KMS-11 (cell line): ENCODE measurements at regions not wholly inside any gene's neighbourhood (a gene's known extent, or its start where the extent isn't known, plus 50 kb on each side); places are given as distances from the start of the nearest gene placed in this dataset.
"Not testable (repeated sequence)": the region's sequence is repeated elsewhere in the genome, so short reads cannot be mapped to it uniquely, and the experiment has no call there.

Source experiments
- H2AFZ ChIP-seq: fragments of 200-600 bp; sonication (generic); 2 replicates; pipeline ENCODE4 v1.6.1; 2016; ENCODE audit warnings: antibody characterized with exemption, mixed run types, low read depth
- H3K27ac ChIP-seq: fragments of 200-600 bp; sonication (generic); 2 replicates; pipeline ENCODE4 v1.6.1; 2016; ENCODE audit warnings: mild to moderate bottlenecking, mixed run types
- H3K27me3 ChIP-seq: fragments of 200-600 bp; sonication (generic); 2 replicates; pipeline ENCODE4 v1.6.1; 2017; ENCODE audit warnings: mild to moderate bottlenecking, low read depth, mixed run types, moderate library complexity; ENCODE audit not compliant: insufficient read depth
- H3K36me3 ChIP-seq: fragments of 200-600 bp; sonication (generic); 2 replicates; pipeline ENCODE4 v1.6.1; 2017; ENCODE audit warnings: mild to moderate bottlenecking, mixed run types; ENCODE audit not compliant: insufficient read depth
- H3K4me1 ChIP-seq: fragments of 200-600 bp; sonication (generic); 2 replicates; pipeline ENCODE4 v1.6.1; 2016; ENCODE audit warnings: mild to moderate bottlenecking, low read depth, mixed run types; ENCODE audit not compliant: poor library complexity, severe bottlenecking
- H3K4me2 ChIP-seq: fragments of 200-600 bp; sonication (generic); 2 replicates; pipeline ENCODE4 v1.7.0; 2016; ENCODE audit warnings: mild to moderate bottlenecking, mixed run types
- H3K4me3 ChIP-seq: fragments of 200-600 bp; sonication (generic); IDR thresholded peaks from 2 replicates; pipeline ENCODE4 v1.6.1; 2017; ENCODE audit warnings: low read depth, low read length, mixed read lengths; ENCODE audit not compliant: insufficient read depth
- H3K79me2 ChIP-seq: fragments of 200-600 bp; sonication (generic); 2 replicates; pipeline ENCODE4 v1.6.1; 2016; ENCODE audit warnings: low read depth, mixed run types; ENCODE audit not compliant: insufficient read depth
- H3K9ac ChIP-seq: fragments of 200-600 bp; sonication (generic); 2 replicates; pipeline ENCODE4 v1.6.1; 2016; ENCODE audit warnings: mild to moderate bottlenecking, mixed run types
- H4K20me1 ChIP-seq: fragments of 200-600 bp; sonication (generic); 2 replicates; pipeline ENCODE4 v1.6.1; 2016; ENCODE audit warnings: mild to moderate bottlenecking, mixed run types; ENCODE audit not compliant: insufficient read depth
- TF ChIP-seq, protein P1 (sequence below): fragments of 200-600 bp; sonication (generic); conservative IDR thresholded peaks from 2 replicates; pipeline ENCODE4 v1.6.1; 2017; ENCODE audit warnings: low read depth, mild to moderate bottlenecking, antibody characterized with exemption, low read length, moderate library complexity, mixed read lengths

DNA sequence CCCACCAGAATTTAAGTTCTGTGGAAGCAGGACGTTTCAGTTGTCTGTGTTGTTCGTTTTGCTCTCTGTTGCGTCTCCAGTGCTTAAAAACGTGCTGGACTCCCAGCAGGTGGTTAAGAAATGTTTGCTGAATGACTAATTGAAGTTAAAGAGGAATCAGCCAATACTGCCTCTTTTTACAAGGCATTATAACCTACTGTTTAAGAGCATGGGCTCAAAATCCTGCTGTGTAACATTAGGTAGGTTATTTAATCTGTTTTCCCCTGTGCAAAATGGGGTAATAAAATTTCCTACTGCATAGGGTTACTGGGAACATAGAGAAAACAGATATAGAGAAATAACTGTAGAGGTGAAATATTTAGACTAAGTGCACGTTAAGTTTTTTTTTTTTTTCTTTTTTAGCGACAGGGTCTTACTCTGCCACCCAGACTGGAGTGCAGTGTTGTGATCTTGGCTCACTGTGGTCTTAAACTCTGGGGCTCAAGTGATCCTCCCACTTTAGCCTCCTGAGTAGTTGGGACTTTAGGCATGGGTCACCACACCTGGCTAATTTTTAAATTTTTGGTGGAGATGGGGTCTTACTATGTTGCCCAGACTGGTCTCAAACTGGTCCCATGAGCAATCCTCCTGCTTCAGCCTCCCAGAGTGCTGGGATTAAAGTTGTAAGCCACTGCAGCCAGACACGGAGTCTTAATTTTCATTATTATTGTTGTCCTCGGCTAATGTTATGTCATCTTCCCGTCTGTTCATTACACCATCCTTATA, 139.4 kb upstream of the PRICKLE1 start:
- no peaks in the 10 kb centered on the region for H3K36me3 ChIP-seq
- H3K27ac ChIP-seq = no peak overlapping the region
- TF ChIP-seq, protein P1, sequence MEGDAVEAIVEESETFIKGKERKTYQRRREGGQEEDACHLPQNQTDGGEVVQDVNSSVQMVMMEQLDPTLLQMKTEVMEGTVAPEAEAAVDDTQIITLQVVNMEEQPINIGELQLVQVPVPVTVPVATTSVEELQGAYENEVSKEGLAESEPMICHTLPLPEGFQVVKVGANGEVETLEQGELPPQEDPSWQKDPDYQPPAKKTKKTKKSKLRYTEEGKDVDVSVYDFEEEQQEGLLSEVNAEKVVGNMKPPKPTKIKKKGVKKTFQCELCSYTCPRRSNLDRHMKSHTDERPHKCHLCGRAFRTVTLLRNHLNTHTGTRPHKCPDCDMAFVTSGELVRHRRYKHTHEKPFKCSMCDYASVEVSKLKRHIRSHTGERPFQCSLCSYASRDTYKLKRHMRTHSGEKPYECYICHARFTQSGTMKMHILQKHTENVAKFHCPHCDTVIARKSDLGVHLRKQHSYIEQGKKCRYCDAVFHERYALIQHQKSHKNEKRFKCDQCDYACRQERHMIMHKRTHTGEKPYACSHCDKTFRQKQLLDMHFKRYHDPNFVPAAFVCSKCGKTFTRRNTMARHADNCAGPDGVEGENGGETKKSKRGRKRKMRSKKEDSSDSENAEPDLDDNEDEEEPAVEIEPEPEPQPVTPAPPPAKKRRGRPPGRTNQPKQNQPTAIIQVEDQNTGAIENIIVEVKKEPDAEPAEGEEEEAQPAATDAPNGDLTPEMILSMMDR = no peak
- H3K4me2 ChIP-seq = no peak overlapping the region
- H3K79me2 ChIP-seq = no peaks in the 10 kb centered on the region
- no peaks in the 10 kb centered on the region for H3K4me1 ChIP-seq
- H2AFZ ChIP-seq = no peak overlapping the region
- H3K4me3 ChIP-seq = no peak overlapping the region
- no peaks in the 10 kb centered on the region for H3K27me3 ChIP-seq
- no peaks in the 10 kb centered on the region for H4K20me1 ChIP-seq
- no peak overlapping the region for H3K9ac ChIP-seq

DNA sequence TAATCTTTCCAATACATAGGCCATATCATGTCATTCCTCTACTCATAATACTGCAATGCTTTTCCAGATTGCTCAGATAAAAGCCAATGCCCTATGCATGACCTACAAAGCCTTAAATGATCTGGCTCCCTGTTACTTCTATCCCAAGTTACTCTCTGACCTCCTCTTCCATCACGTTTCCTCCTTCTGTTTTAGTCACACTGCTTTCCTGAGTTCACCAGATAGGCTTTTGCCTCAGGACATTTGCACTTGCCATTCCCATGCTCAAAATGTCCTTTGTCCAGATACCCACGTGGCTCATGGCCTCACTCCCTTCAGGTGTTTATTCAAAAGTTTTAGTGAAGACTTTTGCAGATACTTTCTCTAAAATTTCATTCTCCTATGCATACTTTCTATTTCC, 138.7 kb upstream of the PRICKLE1 start:
- H3K4me1 ChIP-seq = no peaks in the 10 kb centered on the region
- no peaks in the 10 kb centered on the region for H4K20me1 ChIP-seq
- no peak overlapping the region for H2AFZ ChIP-seq
- H3K36me3 ChIP-seq = no peaks in the 10 kb centered on the region
- H3K27ac ChIP-seq = no peak overlapping the region
- TF ChIP-seq, protein P1 = no peak
- no peak overlapping the region for H3K9ac ChIP-seq
- no peaks in the 10 kb centered on the region for H3K27me3 ChIP-seq
- no peak overlapping the region for H3K4me2 ChIP-seq
- H3K4me3 ChIP-seq = no peak overlapping the region
- no peaks in the 10 kb centered on the region for H3K79me2 ChIP-seq

DNA sequence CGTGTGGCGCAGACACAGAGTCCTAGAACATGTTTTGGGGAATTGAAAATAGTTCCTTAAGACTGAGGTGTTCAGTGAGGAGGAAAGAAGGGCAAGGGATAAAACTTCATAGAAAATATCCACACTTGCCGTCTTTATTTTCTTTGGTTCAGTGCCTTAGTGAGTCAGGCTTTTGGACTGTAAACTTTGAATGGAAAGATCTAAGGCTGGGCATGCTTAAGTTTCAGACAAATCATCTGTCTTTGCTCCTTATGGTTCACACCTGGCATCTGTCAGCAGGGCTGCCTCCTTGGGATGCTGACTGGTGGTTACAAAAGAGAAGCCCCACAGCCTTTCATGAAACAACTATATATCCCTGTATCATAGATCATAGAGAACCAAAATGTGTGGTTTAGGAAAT, 136.3 kb upstream of the PRICKLE1 start:
- no peaks in the 10 kb centered on the region for H3K36me3 ChIP-seq
- H3K27me3 ChIP-seq = no peaks in the 10 kb centered on the region
- H3K27ac ChIP-seq = no peak overlapping the region
- no peak overlapping the region for H3K4me2 ChIP-seq
- TF ChIP-seq, protein P1 = no peak
- H3K79me2 ChIP-seq = no peaks in the 10 kb centered on the region
- H3K4me1 ChIP-seq = no peaks in the 10 kb centered on the region
- H3K4me3 ChIP-seq = no peak overlapping the region
- no peaks in the 10 kb centered on the region for H4K20me1 ChIP-seq
- H2AFZ ChIP-seq = no peak overlapping the region
- H3K9ac ChIP-seq = no peak overlapping the region

DNA sequence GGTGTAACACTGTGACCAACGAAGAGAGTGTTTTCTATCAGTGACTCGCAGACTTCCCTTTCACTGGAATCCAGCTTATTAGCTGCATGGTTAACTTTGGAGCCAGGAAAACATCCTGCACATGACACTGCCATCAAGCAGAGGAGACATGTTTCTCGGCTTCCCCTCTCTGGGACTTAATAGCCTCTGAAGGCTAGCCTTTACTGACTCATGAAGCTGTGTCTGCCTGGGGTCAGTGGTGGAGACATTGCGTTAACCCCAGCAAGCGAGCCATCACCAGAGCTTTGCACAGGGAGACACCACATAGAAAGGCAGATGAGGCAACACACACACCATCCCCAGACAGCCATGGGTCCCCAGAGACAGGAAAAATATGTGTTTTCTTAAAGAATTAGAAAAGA, 126.9 kb upstream of the PRICKLE1 start:
- no peak overlapping the region for H3K4me2 ChIP-seq
- H3K27ac ChIP-seq = no peak overlapping the region
- no peak overlapping the region for H2AFZ ChIP-seq
- TF ChIP-seq, protein P1 = no peak
- no peaks in the 10 kb centered on the region for H3K27me3 ChIP-seq
- H3K79me2 ChIP-seq = no peaks in the 10 kb centered on the region
- H3K4me3 ChIP-seq = no peak overlapping the region
- no peaks in the 10 kb centered on the region for H3K36me3 ChIP-seq
- no peaks in the 10 kb centered on the region for H4K20me1 ChIP-seq
- no peaks in the 10 kb centered on the region for H3K4me1 ChIP-seq
- H3K9ac ChIP-seq = no peak overlapping the region

DNA sequence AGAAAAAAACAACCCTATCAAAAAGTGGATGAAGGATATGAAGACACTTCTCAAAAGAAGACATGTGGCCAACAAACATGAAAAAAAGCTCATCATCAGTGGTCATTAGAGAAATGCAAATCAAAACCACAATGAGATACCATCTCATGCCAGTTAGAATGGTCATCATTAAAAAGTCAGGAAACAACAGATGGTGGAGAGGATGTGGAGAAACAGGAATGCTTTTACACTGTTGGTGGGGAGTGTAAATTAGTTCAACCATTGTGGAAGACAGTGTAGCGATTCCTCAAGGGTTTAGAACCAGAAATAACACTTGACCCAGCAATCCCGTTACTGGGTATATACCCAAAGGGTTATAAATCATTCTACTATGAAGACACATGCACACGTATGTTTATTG, 124.0 kb upstream of the PRICKLE1 start:
- not testable (repeated sequence) for H3K27me3 ChIP-seq, H3K36me3 ChIP-seq, H3K4me1 ChIP-seq, H3K4me2 ChIP-seq, H3K27ac ChIP-seq, H3K4me3 ChIP-seq, H3K79me2 ChIP-seq, H4K20me1 ChIP-seq, H3K9ac ChIP-seq, H2AFZ ChIP-seq

DNA sequence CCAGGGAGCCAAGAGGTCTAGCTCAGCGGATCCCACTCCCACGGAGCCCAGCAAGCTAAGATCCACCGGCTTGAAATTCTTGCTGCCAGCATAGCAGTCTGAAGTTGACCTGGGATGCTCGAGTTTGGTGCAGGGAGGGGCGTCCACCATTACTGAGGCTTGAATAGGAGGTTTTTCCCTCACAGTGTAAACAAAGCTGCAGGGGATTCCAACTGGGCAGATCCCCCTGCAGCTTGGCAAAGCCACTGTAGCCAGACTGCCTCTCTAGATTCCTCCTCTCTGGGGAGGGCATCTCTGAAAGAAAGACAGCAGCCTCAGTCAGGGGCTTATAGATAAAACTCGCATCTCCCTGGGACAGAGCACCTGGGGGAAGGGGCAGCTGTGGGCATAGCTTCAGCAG, 118.8 kb upstream of the PRICKLE1 start:
- H2AFZ ChIP-seq, H3K27me3 ChIP-seq, H3K4me3 ChIP-seq, H4K20me1 ChIP-seq, H3K36me3 ChIP-seq, H3K27ac ChIP-seq, H3K4me1 ChIP-seq, H3K79me2 ChIP-seq, H3K4me2 ChIP-seq, H3K9ac ChIP-seq: not testable (repeated sequence)
